Caco-2 (cell line): ENCODE measurements at regions not wholly inside any gene's neighbourhood (a gene's known extent, or its start where the extent isn't known, plus 50 kb on each side); places are given as distances from the start of the nearest gene placed in this dataset.

ENCODE experiments used
- BruUV-seq: library from RNA; stranded (reverse); fragments of 400-500 nt; replicated peaks from 2 replicates; lab custom pipeline; 2021; lab: Mats Ljungman, UMichigan
- CTCF ChIA-PET: fragments of 300-600 bp; sonication (Branson Sonifier 250); formaldehyde crosslinking; loops from one replicate; lab custom pipeline; 2022; ENCODE audit warnings: antibody characterized with exemption; lab: Charles Lee
- POLR2A ChIA-PET: fragments of 300-600 bp; sonication (Branson Sonifier 250); formaldehyde crosslinking; loops from one replicate; lab custom pipeline; 2022; ENCODE audit warnings: antibody characterized with exemption; lab: Charles Lee
- DNase-seq, 2 experiments: peaks; one replicate each; pipeline versions ENCODE4 v3.0.0 to v3.0.0-alpha.2; 2020 to 2022
- H3K27me3 ChIP-seq: replicated peaks from 2 replicates; pipeline ENCODE4 v1.6.0; 2011; ENCODE audit warnings: low read length; ENCODE audit not compliant: control insufficient read depth, insufficient read depth
- H3K36me3 ChIP-seq: 2 replicates; pipeline ENCODE4 v1.5.1; 2011; ENCODE audit warnings: low read length; ENCODE audit not compliant: control insufficient read depth, insufficient read depth
- H3K4me1 ChIP-seq: fragments of 250-450 bp; sonication (Bioruptor Pico); 2 replicates; pipeline ENCODE4 v1.5.1; 2020; ENCODE audit warnings: mild to moderate bottlenecking
- H3K4me3 ChIP-seq: 2 replicates; pipeline ENCODE4 v1.5.1; 2011; ENCODE audit warnings: low read depth, mild to moderate bottlenecking, control low read depth, low read length
- H3K9me3 ChIP-seq: fragments of 250-450 bp; sonication (Bioruptor Pico); 2 replicates; pipeline ENCODE4 v1.5.1; 2020; ENCODE audit warnings: mild to moderate bottlenecking, moderate library complexity
- H3K27ac Mint-ChIP-seq: one replicate; pipeline ENCODE4 v1.8.0; 2022; ENCODE audit warnings: mixed read lengths; ENCODE audit not compliant: unreplicated experiment
- H3K27me3 Mint-ChIP-seq: one replicate; pipeline ENCODE4 v1.8.0; 2022; ENCODE audit warnings: mixed read lengths; ENCODE audit not compliant: insufficient read depth, unreplicated experiment
- H3K36me3 Mint-ChIP-seq: one replicate; pipeline ENCODE4 v1.8.0; 2022; ENCODE audit warnings: mild to moderate bottlenecking, mixed read lengths; ENCODE audit not compliant: insufficient read depth, unreplicated experiment
- H3K4me1 Mint-ChIP-seq: one replicate; pipeline ENCODE4 v1.8.0; 2022; ENCODE audit warnings: low read depth, mixed read lengths; ENCODE audit not compliant: unreplicated experiment
- H3K4me3 Mint-ChIP-seq: one replicate; pipeline ENCODE4 v1.8.0; 2022; ENCODE audit warnings: mild to moderate bottlenecking, moderate library complexity, mixed read lengths; ENCODE audit not compliant: unreplicated experiment
- H3K9me3 Mint-ChIP-seq: one replicate; pipeline ENCODE4 v1.8.0; 2022; ENCODE audit warnings: mixed read lengths; ENCODE audit not compliant: unreplicated experiment
- intact Hi-C: fragments of 100-400 bp; cut with micrococcal nuclease; formaldehyde crosslinking; loops from one replicate; pipeline ENCODE4 v1.10.0; 2022; ENCODE audit not compliant: unreplicated experiment
- TF ChIP-seq, protein P1 (sequence below), 2 experiments: fragments of 200-600 bp in 1 of 2; IDR thresholded peaks; 1 replicate in 1 of 2; 2 replicates in 1 of 2; pipeline versions ENCODE4 v1.5.1 to v1.8.0; 2011 to 2022; ENCODE audit warnings: antibody characterized with exemption in 1 of 2, control low read depth in 1 of 2, inconsistent platforms in 1 of 2, low read depth in 1 of 2, low read length in 1 of 2, mild to moderate bottlenecking in 1 of 2, moderate library complexity in 1 of 2; ENCODE audit not compliant: insufficient read depth in 1 of 2, severe bottlenecking in 1 of 2, unreplicated experiment in 1 of 2

DNA sequence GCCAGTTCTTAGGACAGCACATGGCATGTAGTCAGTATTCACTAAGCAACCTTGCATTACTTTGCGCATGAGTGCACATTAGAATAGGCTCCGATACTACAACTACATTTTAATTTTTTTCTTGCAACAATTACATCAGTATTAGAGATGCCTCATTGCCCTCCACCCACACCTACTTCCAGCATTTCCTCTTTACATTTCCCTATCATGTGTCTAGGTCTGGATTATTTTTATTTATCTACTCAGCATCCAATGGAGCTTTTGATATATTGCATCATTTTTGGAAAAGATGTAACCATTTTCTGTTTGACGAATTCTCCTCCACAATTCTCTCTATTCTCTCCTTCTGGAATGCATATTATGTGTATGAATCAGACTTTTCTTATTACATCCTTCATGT, 258.2 kb upstream of the GLI3 start:
- H3K36me3 Mint-ChIP-seq, result no peaks in the 10 kb centered on the region
- TF ChIP-seq, protein P1, sequence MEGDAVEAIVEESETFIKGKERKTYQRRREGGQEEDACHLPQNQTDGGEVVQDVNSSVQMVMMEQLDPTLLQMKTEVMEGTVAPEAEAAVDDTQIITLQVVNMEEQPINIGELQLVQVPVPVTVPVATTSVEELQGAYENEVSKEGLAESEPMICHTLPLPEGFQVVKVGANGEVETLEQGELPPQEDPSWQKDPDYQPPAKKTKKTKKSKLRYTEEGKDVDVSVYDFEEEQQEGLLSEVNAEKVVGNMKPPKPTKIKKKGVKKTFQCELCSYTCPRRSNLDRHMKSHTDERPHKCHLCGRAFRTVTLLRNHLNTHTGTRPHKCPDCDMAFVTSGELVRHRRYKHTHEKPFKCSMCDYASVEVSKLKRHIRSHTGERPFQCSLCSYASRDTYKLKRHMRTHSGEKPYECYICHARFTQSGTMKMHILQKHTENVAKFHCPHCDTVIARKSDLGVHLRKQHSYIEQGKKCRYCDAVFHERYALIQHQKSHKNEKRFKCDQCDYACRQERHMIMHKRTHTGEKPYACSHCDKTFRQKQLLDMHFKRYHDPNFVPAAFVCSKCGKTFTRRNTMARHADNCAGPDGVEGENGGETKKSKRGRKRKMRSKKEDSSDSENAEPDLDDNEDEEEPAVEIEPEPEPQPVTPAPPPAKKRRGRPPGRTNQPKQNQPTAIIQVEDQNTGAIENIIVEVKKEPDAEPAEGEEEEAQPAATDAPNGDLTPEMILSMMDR (IDR thresholded peaks at IDR 0.05; ENCODE audit: insufficient read depth in 1 of 2, low read depth in 1 of 2, low read length in 1 of 2, severe bottlenecking in 1 of 2, unreplicated experiment in 1 of 2), result no peak
- Histone ChIP-seq H3K4me3 (no peak overlapping the region), H3K9me3 (no peaks in the 10 kb centered on the region), H3K36me3 (no peaks in the 10 kb centered on the region), H3K4me1 (no peaks in the 10 kb centered on the region), H3K27me3 (no peaks in the 10 kb centered on the region)
- no peak for DNase-seq
- H3K9me3 Mint-ChIP-seq, result no peaks in the 10 kb centered on the region
- intact Hi-C loops, result no loop called here
- no peak overlapping the region for H3K27ac Mint-ChIP-seq
- H3K4me1 Mint-ChIP-seq, result no peaks in the 10 kb centered on the region
- peaks cover 8% of the 10 kb centered on the region for H3K27me3 Mint-ChIP-seq
- CTCF ChIA-PET, result no interaction called here
- POLR2A ChIA-PET, result no interaction called here
- BruUV-seq, result no TSS peak
- H3K4me3 Mint-ChIP-seq, result no peak overlapping the region

DNA sequence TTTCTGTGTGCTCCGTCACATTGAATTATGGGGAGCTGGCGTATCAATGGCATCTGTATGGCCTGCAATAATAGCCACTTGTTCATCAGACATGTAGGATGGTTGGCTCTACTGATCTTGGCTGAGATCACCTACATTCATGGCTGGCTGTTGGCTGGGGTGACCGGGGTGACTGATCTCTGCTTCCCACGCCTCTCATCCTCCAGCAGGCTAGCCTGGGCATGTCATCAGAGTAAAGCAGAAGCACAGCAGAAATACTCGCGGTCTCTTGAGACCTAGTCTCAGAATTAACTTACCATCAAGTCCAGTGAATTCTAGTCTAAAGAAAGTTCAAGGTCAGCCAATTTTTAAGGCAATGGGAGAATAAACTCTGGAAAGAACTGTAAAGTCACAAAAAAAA, 257.7 kb upstream of the GLI3 start:
- H3K27me3 Mint-ChIP-seq, result peaks cover 8% of the 10 kb centered on the region
- H3K36me3 Mint-ChIP-seq, result no peaks in the 10 kb centered on the region
- POLR2A ChIA-PET, result no interaction called here
- H3K4me1 Mint-ChIP-seq, result no peaks in the 10 kb centered on the region
- Histone ChIP-seq H3K9me3 (no peaks in the 10 kb centered on the region), H3K4me3 (no peak overlapping the region), H3K4me1 (no peaks in the 10 kb centered on the region), H3K27me3 (no peaks in the 10 kb centered on the region), H3K36me3 (no peaks in the 10 kb centered on the region)
- TF ChIP-seq, protein P1 (IDR thresholded peaks at IDR 0.05; ENCODE audit: insufficient read depth in 1 of 2, low read depth in 1 of 2, low read length in 1 of 2, severe bottlenecking in 1 of 2, unreplicated experiment in 1 of 2), result no peak
- intact Hi-C loops, result no loop called here
- H3K4me3 Mint-ChIP-seq, result no peak overlapping the region
- H3K27ac Mint-ChIP-seq, result no peak overlapping the region
- DNase-seq, result no peak
- BruUV-seq, result no TSS peak
- H3K9me3 Mint-ChIP-seq, result no peaks in the 10 kb centered on the region
- CTCF ChIA-PET, result no interaction called here

DNA sequence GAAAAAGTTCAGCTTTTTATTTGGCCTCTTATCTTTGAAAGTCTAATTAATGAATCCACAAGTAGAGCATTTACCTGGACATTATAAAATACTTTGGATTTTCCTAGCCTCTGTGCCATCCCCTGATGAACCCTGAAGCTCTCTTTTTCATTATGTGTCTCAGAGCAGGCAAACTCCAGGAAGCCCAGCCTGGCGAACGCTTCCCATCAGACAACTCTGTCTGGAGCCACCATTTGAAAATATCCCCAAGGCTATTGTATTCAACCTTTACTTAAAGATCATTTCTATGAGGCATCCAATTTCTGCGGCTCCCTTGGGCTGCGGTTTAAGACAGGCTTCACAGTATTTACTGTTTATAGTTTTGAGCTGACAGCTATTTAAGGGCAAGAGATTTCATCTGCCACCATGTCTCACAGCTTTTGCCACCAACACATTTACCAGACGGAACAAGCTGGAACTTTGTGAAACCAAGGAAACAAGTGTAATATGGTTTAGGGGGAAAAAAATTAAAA, 257.2 kb upstream of the GLI3 start:
- BruUV-seq, result no TSS peak
- POLR2A ChIA-PET, result no interaction called here
- Mint-ChIP-seq H3K27ac (no peak overlapping the region), H3K36me3 (no peaks in the 10 kb centered on the region), H3K9me3 (no peaks in the 10 kb centered on the region), H3K27me3 (peaks cover 8% of the 10 kb centered on the region), H3K4me3 (peak overlapping the region; percentile 49), H3K4me1 (no peaks in the 10 kb centered on the region)
- no peak for DNase-seq
- CTCF ChIA-PET, result no interaction called here
- Histone ChIP-seq H3K4me1 (no peaks in the 10 kb centered on the region), H3K36me3 (no peaks in the 10 kb centered on the region), H3K9me3 (no peaks in the 10 kb centered on the region), H3K27me3 (no peaks in the 10 kb centered on the region), H3K4me3 (no peak overlapping the region)
- intact Hi-C loops, result no loop called here
- TF ChIP-seq, protein P1 (IDR thresholded peaks at IDR 0.05; ENCODE audit: insufficient read depth in 1 of 2, low read depth in 1 of 2, low read length in 1 of 2, severe bottlenecking in 1 of 2, unreplicated experiment in 1 of 2), result no peak
